ENCODE measurements at regions not wholly inside any gene's neighbourhood (a gene's known extent, or its start where the extent isn't known, plus 50 kb on each side); places are given as distances from the start of the nearest gene placed in this dataset.
A peak's percentile ranks its signal among the peaks of the same experiment; 100 is the strongest.

DNA sequence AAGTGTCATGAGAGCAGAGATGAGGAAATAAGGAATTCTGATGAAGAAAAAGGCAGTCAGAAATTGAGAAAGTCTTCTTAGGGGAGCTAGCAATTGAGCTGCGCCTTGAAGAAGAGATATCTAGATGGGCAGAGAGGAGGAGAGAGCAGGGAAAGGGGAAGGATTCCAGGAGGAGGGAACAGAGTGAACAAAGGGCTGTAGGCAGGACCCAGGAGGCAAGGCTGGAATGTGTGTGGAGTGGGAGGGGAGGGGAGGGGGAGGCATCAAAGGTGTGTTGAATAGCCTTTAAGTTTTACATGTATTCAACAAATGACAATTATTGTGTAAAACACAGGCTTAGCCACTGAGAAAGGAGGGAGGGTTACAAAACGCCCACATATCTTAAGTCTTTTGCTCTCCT lies 164.5 kb downstream of the TDRD15 start:
- DNase-seq = no peak

DNA sequence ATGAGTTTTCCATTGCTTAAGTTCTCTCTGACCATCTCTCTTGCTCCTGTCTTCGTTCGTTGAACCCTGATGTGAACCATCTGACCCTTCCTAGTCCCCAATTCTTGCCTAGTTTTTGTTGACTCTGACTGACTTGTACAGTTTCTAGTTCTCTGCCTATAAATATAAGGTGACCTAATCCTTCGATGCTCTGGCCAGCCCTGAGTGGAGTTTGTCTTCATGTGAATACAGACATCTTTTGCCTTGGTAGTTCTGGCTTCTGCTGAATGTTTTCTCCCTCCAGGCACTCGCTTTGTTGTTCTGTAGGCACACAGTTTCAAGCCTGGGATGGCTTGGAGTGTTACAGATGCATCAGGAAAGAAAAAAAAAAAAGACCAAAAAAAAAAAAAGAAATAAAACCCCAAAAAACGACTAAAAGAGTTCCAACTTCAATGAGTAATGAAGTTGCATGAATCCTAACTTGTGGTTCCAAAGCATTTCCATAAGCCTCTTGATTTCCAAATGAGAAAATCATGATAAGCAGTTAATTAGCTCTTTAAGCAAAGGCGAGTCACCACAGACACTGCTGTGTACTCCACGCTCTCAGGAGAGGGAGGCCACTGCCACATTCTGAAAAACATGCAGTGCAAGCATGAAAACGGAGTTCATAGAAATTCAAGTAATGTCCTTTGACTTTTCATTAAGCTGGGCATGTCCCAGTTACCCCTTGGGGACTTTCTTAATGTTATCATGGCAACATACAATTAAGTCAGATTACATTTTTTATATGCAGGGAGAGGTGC lies 165.2 kb downstream of the TDRD15 start:
- no peak for DNase-seq

DNA sequence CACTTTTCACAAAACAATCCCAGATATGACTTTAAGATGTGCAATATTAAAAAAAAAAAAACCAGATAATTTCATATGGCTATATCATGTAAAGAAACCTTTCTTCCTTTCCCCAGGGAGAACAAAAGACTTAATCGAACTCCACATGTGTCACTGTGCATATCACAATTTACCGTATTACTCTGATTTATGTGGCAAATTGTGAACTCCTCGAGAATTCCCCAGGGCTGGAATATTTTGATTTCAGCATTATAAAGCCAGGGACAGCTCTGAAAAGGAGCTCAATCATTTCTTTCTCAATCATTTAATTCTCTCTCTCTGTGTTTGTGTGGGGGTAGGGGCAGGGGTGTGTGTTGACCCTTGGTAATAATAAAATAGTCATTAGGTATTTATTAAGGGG lies 165.8 kb downstream of the TDRD15 start:
- no peak for DNase-seq

DNA sequence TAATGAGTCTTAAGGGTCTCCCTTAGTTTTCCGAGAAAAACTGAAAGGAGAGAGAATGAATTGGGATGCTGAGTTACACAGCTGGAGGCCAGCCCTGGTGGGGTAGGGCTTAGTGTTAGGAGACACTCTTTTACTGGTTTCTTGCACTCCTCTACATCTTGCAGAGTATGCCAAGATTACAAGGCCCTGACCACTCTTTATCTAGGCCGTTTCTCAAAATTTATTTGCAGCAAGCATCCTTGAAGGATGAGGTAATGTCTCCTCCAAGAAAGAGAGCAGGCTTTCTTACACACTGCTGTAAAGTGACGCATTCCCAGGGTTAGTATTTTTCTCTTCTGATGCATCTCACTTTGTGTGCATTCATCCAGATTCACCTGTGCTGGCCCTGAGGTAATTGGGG lies 166.2 kb downstream of the TDRD15 start:
- no peak for DNase-seq

GRCh38 chr2:21291426-21291825 lies 167.7 kb downstream of the TDRD15 start:
- no peak for DNase-seq

DNA sequence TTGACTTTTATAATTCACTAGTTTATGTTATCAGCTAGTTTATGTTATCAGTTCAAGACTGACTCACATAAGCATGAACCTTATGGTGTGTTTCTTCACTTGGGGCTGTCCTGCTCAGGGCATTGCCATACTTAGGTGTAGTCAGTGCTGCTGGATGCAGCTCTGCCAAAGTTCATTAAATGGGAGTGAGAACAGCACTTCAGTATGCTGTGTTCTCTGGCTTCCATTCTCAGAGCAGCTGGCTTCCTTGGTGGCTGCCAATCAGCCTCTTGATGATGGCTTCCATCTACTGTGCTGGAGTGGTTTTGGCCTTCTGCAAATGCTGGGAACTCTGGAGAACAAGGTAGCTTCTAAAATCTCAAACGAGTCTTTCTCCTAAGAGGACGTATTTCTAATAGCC lies 170.7 kb downstream of the TDRD15 start:
- DNase-seq = no peak

GRCh38 chr2:21299411-21299810 lies 175.6 kb downstream of the TDRD15 start:
- DNase-seq = no peak

DNA sequence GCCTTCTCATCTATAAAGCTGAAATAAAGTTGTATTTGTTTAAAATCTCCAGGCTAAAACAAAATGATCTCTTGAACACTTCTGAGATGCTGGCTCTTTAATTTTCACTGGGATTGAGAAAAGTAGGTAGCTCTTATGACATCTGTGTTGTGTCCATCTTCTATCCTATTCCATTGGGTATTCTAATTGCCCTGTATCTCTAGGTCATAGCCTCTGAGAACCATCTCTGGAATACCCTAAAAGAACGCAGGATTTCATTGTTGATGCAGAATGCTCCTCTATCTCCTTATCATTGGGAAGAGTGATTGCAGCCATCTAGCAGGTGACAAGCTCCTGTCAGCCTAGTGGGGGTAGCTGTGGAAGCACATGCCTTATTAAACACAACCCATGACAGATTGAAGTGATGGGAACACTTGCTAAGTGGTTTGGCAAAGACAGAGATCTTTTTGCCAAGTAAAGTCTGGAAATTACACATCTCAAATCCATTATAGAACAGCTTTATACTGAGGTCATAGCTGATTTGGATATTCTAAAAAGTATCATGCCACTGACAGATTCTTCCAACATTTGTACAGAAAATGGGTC lies 178.2 kb downstream of the TDRD15 start:
- no peak for DNase-seq

DNA sequence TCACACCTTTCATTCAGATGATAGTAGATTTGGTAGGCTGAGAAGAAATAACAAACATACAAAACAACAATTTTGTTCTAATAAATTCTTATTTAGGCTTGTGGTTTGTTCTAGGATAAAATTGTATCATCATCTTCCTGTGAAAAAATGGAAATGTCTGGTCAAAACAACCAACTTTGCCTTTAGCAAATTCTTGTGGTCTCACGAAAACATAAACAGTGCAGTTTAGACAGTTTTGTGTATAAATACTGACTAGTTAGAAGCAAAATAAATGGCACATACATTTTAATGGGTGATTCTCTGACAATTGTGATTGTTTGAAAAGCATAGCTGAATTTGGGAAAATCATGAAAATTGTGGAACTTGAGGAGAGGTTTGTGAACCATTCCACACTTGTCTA lies 180.1 kb downstream of the TDRD15 start:
- DNase-seq = no peak

DNA sequence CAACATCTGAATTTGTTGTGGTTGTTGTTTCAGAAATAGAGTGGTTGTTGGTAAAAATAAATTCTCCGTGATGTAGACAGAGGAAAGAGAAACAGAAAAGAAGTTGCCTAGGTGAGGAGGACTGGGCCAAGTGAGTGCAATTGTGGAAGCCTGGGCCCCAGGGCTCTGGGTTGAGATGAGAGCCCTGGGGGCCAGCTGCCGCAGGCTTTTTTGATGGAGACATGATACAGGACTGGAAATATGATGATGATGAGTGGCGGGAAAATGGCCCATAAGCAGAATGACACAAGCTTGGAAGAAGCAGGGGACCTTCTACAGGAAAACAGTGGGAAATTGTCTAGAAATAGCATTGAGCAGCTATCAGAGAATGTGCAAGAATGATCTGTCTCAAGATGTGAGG lies 181.8 kb downstream of the TDRD15 start:
- no peak for DNase-seq

DNA sequence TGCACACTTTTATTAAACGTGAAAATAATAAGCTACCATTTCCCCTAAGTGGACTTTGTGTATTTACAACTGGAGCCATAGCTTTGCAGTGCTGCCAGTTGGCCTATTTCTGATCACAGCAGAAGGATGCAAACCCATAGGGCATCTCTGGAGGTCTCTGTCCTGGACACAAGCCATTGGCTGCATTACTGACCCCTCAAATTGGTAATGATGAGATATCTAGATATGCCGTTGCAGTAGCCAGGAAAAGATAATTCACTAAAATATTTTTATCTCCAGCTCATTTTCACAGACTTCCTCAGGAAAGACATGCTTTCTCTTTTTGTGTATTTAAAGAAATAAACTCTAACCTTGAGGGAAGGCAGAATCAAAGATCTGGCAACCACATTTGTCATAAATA lies 182.5 kb downstream of the TDRD15 start:
- no peak for DNase-seq

- no peak for DNase-seq
Measured at GRCh38 chr2:21307037-21307436, 183.3 kb downstream of the TDRD15 start.

DNA sequence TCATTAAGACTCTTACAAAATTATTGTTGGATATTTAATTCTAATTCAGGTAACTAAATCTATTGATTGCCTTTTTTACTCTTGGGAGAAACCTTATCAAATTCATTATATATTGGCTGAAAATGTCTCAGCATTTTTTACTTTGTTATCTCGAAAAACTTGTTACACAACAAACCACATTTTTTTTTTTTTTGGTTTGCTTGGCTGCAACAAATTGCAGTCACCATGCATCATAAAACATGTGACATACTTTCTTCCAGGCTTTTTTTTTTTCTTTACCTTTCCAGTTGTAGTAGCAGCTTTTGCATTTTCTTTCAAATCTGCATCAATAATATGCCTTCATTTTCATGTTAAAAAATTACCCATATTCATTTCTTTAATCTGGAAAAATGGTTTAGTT lies 186.7 kb downstream of the TDRD15 start:
- no peak for DNase-seq

- DNase-seq = no peak
Measured at GRCh38 chr2:21314322-21314835, 190.6 kb downstream of the TDRD15 start.

GRCh38 chr2:21317131-21317530 lies 193.4 kb downstream of the TDRD15 start:
- DNase-seq = peak in 1 of 2 experiments; percentile 16

DNA sequence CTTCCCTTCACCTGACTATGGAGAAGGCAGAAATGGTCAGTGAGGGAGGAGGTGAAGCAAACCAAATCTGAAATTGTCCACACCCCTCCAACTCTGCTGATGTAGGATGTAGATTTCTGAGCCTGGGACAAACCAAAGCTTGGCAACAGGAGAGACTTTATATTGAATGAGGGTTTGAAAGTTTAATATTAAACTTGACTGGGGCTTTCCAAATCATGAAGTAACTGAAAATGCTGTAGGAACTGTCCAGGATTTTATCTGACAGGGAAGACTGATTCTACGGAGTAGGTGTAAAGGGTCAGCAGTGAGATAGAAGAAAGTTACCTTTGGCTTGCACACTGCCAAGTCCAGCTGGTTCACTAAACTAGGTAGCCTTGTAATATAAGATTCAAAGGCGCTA lies 194.5 kb downstream of the TDRD15 start:
- no peak for DNase-seq

GRCh38 chr2:21326152-21326551 lies 202.4 kb downstream of the TDRD15 start:
- no peak for DNase-seq

GRCh38 chr2:21328177-21328576 lies 204.4 kb downstream of the TDRD15 start:
- no peak for DNase-seq

- DNase-seq = no peak
Measured at GRCh38 chr2:21330786-21331391, 207.1 kb downstream of the TDRD15 start.

DNA sequence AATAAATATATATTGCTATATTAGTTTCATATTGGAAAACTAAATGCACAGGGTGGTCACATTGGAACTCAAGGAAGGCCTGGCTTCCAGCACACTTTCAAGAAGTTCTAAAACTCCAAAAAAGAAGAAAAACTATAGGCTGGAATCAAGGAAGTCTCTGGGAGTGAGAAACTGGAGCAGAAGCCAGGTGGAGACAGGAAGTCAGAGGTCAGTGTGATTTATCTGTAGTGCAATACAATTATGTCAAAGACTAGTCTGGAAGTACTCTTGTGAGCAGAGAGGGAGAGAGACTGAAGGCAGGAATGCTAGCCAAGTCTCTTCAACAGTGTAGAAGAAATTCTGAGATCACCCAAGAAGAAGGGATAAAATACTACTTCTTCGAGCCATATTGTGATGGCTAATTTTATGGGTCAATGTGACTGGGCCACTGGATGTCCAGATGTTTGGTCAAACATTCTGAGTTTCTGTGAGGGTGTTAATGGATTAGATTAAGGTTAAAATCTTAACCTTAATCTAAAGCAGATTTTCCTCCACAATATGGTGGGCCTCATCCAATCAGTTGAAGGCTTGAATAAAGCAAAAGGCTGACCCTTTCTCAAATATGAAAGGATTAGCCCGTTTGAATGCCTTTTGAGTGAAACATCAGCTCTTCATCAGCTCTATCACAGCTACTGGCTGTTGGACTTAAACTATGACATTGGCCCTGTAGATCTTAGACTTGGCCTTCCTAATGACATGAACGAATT lies 208.0 kb downstream of the TDRD15 start:
- no peak for DNase-seq

- DNase-seq = no peak
Measured at GRCh38 chr2:21332993-21333625, 209.3 kb downstream of the TDRD15 start.

DNA sequence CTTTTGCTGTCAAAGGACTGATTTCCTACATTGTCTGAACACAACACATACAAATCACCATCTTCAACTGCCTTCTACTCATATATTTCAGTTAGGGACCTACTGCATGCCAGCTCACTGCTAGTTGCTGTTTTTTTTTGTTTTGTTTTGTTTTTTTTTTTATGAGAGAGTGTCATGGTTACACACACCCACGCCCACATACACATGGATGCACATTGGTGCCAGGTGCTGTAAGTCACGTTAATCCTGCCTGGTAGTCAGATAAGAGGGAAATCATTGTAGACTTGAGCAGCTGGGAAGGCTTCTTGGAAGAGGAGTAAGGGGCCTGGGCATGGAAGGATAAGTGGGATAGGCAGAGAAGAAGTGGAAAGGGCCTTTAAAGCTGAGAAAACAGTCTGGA lies 209.9 kb downstream of the TDRD15 start:
- no peak for DNase-seq

DNA sequence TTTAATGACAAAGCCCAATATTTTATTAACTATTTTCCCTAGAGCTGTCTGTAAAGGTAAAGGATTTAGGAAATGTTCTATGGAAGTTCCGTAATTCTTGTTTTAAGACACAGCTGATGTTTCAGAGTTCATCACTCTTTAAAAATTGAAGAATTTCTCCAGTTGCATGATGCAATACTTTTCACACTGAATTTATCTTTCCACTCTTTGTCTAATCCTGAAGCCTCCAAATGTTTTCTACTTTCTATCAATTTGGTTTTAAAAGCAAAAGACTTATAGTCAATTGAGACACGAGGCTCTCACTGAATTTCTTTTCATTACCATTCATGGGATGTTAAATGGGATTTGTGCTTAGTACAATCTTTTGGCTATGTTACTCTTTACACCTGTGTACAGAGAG lies 223.2 kb downstream of the TDRD15 start:
- DNase-seq = no peak

Data from SW 1271 (cell line).